ENCODE measurements at regions not wholly inside any gene's neighbourhood (a gene's known extent, or its start where the extent isn't known, plus 50 kb on each side); places are given as distances from the start of the nearest gene placed in this dataset.

DNA sequence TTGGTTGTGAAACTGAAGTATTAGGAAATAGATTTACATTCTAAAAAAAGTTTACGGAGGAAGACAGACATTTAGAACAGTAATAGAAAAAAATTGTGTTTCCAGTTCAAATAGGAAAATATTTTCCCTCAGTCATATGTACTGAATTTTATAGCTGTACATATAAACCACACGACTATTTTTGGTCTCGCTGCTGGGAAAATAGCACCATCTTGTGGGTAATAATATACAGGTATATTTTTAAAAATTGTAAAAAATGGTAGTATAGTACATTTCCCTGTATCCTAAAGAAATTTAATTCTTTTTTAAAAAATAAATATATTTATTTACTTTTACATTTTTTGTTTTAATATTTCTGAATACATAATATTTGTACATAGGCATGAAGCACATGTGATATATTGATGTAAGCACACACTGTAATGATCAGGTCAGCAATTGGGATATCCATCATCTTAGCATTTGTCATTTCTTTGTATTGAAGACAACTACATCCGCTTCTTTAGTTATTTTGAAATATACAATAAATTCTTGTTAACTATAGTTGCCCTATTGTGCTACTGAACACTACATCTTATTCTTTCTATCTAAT is 168.6 kb downstream of the ALX1 start (continued):
- TF ChIP-seq, protein P1, sequence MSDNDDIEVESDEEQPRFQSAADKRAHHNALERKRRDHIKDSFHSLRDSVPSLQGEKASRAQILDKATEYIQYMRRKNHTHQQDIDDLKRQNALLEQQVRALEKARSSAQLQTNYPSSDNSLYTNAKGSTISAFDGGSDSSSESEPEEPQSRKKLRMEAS (IDR thresholded peaks at IDR 0.05; ENCODE audit: low read depth): no peak

DNA sequence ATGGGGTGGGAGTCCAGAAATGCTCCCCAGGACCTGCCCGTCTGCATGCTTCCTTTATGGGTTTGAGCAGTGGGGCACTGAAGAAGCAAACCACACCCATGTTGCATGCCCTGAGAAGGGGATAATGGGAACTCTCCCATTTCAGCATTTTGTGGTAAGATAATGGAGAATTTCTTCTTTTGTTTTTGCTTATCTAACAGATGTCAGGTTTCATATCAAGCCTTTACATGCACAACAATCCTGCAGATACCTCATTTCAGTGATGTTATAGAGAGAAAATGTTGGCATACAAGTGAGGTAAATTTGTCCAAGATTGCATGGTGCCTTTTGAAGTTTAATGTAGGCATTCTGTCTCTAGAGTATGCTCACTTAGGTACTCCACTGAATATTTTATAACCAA is 177.0 kb downstream of the ALX1 start:
- H3K9me3 ChIP-seq: no peaks in the 10 kb centered on the region
- ChIA-PET POLR2A (no interaction called here), CTCF (no interaction called here)
- H3F3A ChIP-seq (replicated peaks; ENCODE audit: insufficient read depth): no peaks in the 10 kb centered on the region
- no peaks in the 10 kb centered on the region for H3K27me3 ChIP-seq (ENCODE audit: insufficient read depth)
- DNase-seq: no peak
- no peaks in the 10 kb centered on the region for H3K79me2 ChIP-seq (ENCODE audit: insufficient read depth)
- no peaks in the 10 kb centered on the region for H4K20me1 ChIP-seq (ENCODE audit: insufficient read depth)
- H3K4me1 ChIP-seq (ENCODE audit: control insufficient read depth in 1 of 2, insufficient read depth in 2 of 2, low read depth in 1 of 2, low read length in 1 of 2): no peaks in the 10 kb centered on the region
- H3K4me2 ChIP-seq: no peak overlapping the region
- 91% methylated on average over 1 of the region's 1 CpG for WGBS (ENCODE audit: low lambda C conversion rate)
- H3K27ac ChIP-seq (ENCODE audit: low read depth in 2 of 2, low read length in 1 of 2): no peak overlapping the region
- TF ChIP-seq GATA2 (CRISPR knock-in tag; IDR thresholded peaks at IDR 0.05) (no peak), CHD2 (IDR thresholded peaks at IDR 0.05; ENCODE audit: low read length, partially characterized antibody) (no peak), TEAD4 (IDR thresholded peaks at IDR 0.05; ENCODE audit: borderline replicate concordance, insufficient read depth) (no peak)
- TF ChIP-seq, protein P2, sequence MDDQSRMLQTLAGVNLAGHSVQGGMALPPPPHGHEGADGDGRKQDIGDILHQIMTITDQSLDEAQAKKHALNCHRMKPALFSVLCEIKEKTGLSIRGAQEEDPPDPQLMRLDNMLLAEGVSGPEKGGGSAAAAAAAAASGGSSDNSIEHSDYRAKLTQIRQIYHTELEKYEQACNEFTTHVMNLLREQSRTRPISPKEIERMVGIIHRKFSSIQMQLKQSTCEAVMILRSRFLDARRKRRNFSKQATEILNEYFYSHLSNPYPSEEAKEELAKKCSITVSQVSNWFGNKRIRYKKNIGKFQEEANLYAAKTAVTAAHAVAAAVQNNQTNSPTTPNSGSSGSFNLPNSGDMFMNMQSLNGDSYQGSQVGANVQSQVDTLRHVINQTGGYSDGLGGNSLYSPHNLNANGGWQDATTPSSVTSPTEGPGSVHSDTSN (IDR thresholded peaks at IDR 0.05): no peak
- no peaks in the 10 kb centered on the region; the same call in 1 of the 2 replicates for H3K9me2 ChIP-seq
- no peak overlapping the region for H2AFZ ChIP-seq (ENCODE audit: low read depth)
- H3K36me3 ChIP-seq (replicated peaks in 1 of 2; ENCODE audit: control insufficient read depth in 1 of 2, insufficient read depth in 2 of 2, low read length in 1 of 2): no peaks in the 10 kb centered on the region
- no peak overlapping the region for H3K9ac ChIP-seq
- no peak overlapping the region for H3K4me3 ChIP-seq (ENCODE audit: low read depth in 2 of 2, low read length in 1 of 2)

DNA sequence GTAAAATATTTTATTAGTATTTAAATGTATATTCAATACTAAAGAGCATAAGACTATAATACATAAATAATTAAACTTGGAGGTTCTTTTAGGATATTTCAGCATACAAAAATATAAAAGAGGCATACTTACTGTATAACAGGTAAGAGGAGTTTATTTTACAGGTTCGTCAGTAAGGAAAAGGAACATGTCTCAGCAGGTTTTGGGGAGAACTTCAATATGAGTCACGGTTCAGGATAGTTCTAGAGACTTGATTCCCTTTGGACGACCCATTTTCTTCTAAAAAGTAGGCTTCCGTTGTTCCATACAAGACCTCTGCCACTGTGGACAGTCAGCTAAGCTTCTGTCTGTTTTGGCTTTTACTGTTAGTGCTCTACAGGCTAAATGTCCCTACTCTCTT is 181.1 kb downstream of the ALX1 start:
- H3K79me2 ChIP-seq (ENCODE audit: insufficient read depth): no peaks in the 10 kb centered on the region
- 60% methylated on average over 4 of the region's 4 CpGs for WGBS (ENCODE audit: low lambda C conversion rate)
- no peak overlapping the region for H2AFZ ChIP-seq (ENCODE audit: low read depth)
- ChIA-PET CTCF (interaction anchor here (0.7 kb wide), 1 partner anchor 36 kb away, joined by 3 read pairs; no protein-coding TSS in a partner anchor), POLR2A (no interaction called here)
- no peak overlapping the region for H3K27ac ChIP-seq (ENCODE audit: low read depth in 2 of 2, low read length in 1 of 2)
- no peaks in the 10 kb centered on the region for H3K36me3 ChIP-seq (replicated peaks in 1 of 2; ENCODE audit: control insufficient read depth in 1 of 2, insufficient read depth in 2 of 2, low read length in 1 of 2)
- TF ChIP-seq, protein P3, sequence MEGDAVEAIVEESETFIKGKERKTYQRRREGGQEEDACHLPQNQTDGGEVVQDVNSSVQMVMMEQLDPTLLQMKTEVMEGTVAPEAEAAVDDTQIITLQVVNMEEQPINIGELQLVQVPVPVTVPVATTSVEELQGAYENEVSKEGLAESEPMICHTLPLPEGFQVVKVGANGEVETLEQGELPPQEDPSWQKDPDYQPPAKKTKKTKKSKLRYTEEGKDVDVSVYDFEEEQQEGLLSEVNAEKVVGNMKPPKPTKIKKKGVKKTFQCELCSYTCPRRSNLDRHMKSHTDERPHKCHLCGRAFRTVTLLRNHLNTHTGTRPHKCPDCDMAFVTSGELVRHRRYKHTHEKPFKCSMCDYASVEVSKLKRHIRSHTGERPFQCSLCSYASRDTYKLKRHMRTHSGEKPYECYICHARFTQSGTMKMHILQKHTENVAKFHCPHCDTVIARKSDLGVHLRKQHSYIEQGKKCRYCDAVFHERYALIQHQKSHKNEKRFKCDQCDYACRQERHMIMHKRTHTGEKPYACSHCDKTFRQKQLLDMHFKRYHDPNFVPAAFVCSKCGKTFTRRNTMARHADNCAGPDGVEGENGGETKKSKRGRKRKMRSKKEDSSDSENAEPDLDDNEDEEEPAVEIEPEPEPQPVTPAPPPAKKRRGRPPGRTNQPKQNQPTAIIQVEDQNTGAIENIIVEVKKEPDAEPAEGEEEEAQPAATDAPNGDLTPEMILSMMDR (IDR thresholded peaks at IDR 0.05): no peak
- TF ChIP-seq FOXM1 (IDR thresholded peaks at IDR 0.05; ENCODE audit: low read depth): no peak
- no peak for TF ChIP-seq GATA2 (CRISPR knock-in tag; IDR thresholded peaks at IDR 0.05)
- no peak for TF ChIP-seq RCOR1 (IDR thresholded peaks at IDR 0.05; ENCODE audit: low read length)
- TF ChIP-seq, protein P4, sequence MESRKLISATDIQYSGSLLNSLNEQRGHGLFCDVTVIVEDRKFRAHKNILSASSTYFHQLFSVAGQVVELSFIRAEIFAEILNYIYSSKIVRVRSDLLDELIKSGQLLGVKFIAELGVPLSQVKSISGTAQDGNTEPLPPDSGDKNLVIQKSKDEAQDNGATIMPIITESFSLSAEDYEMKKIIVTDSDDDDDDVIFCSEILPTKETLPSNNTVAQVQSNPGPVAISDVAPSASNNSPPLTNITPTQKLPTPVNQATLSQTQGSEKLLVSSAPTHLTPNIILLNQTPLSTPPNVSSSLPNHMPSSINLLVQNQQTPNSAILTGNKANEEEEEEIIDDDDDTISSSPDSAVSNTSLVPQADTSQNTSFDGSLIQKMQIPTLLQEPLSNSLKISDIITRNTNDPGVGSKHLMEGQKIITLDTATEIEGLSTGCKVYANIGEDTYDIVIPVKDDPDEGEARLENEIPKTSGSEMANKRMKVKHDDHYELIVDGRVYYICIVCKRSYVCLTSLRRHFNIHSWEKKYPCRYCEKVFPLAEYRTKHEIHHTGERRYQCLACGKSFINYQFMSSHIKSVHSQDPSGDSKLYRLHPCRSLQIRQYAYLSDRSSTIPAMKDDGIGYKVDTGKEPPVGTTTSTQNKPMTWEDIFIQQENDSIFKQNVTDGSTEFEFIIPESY (IDR thresholded peaks at IDR 0.05; ENCODE audit: borderline replicate concordance, low read depth): no peak
- TF ChIP-seq RAD21 (IDR thresholded peaks at IDR 0.05; ENCODE audit: low read length): no peak
- TF ChIP-seq FOSL2 (IDR thresholded peaks at IDR 0.05; ENCODE audit: borderline replicate concordance, low read depth): no peak
- DNase-seq: no peak
- no peaks in the 10 kb centered on the region for H3K27me3 ChIP-seq (ENCODE audit: insufficient read depth)
- H3K4me2 ChIP-seq: no peak overlapping the region
- no peaks in the 10 kb centered on the region for H3K9me3 ChIP-seq
- no peak overlapping the region for H3K4me3 ChIP-seq (ENCODE audit: low read depth in 2 of 2, low read length in 1 of 2)
- no peaks in the 10 kb centered on the region for H4K20me1 ChIP-seq (ENCODE audit: insufficient read depth)
- H3K4me1 ChIP-seq (ENCODE audit: control insufficient read depth in 1 of 2, insufficient read depth in 2 of 2, low read depth in 1 of 2, low read length in 1 of 2): no peaks in the 10 kb centered on the region
- no peaks in the 10 kb centered on the region for H3F3A ChIP-seq (replicated peaks; ENCODE audit: insufficient read depth)
- H3K9me2 ChIP-seq: no peaks in the 10 kb centered on the region; the same call in 1 of the 2 replicates
- no peak overlapping the region for H3K9ac ChIP-seq
